Stomach (tissue), 8 donors: ENCODE measurements at regions not wholly inside any gene's neighbourhood (a gene's known extent, or its start where the extent isn't known, plus 50 kb on each side); places are given as distances from the start of the nearest gene placed in this dataset.
"Not testable (repeated sequence)": the region's sequence is repeated elsewhere in the genome, so short reads cannot be mapped to it uniquely, and the experiment has no call there.

Experiments used
- DNase-seq, 2 donors: peaks; one replicate each; pipeline versions ENCODE4 v3.0.0 to v3.0.0-alpha.2; 2013 to 2019
- H3K27ac ChIP-seq, 5 donors: fragments of 200-600 bp in 4 of 5; sonication (generic) in 4 of 5; one replicate each; pipeline ENCODE4 v1.5.1; 2013 to 2019; ENCODE audit warnings: mild to moderate bottlenecking in 1 of 5, moderate library complexity in 1 of 5
- H3K27me3 ChIP-seq, 3 donors: fragments of 200-600 bp; sonication (generic); one replicate each; pipeline ENCODE4 v1.5.1; 2017 to 2019; ENCODE audit warnings: mixed run types in 1 of 3
- H3K36me3 ChIP-seq, 4 donors: fragments of 200-600 bp; sonication (generic); 1 replicate in 3 of 4; 2 replicates in 1 of 4; pipeline ENCODE4 v1.5.1; 2016 to 2019
- H3K4me1 ChIP-seq, 4 donors: fragments of 200-600 bp; sonication (generic); one replicate each; pipeline ENCODE4 v1.5.1; 2016 to 2019
- H3K4me3 ChIP-seq, 4 donors: fragments of 200-600 bp; sonication (generic) in 3 of 4; one replicate each; pipeline ENCODE4 v1.5.1; 2016 to 2019; ENCODE audit warnings: mild to moderate bottlenecking in 1 of 4
- H3K9me3 ChIP-seq, 4 donors: fragments of 200-600 bp; sonication (generic); one replicate each; pipeline ENCODE4 v1.5.1; 2016 to 2019
- CTCF ChIP-seq, 7 experiments: fragments of 450-650 bp in 4 of 7; fragments of 200-600 bp in 3 of 7; sonication (generic) in 3 of 7; IDR thresholded peaks; one replicate each; pipeline ENCODE4 v1.5.1; 2016 to 2019; ENCODE audit warnings: antibody characterized with exemption in 7 of 7, control low read depth in 2 of 7, mild to moderate bottlenecking in 1 of 7
- EP300 ChIP-seq: sonication (generic); formaldehyde crosslinking; IDR thresholded peaks from one replicate; pipeline ENCODE4 v1.6.1; 2017; ENCODE audit warnings: antibody characterized with exemption
- POLR2A ChIP-seq, 4 donors: fragments of 450-650 bp; IDR thresholded peaks; one replicate each; pipeline ENCODE4 v1.6.1; 2016; ENCODE audit warnings: antibody characterized with exemption in 4 of 4, control low read depth in 2 of 4, mild to moderate bottlenecking in 1 of 4, moderate library complexity in 1 of 4
- POLR2AphosphoS5 ChIP-seq, 3 donors: sonication (generic); formaldehyde crosslinking; IDR thresholded peaks; one replicate each; pipeline ENCODE4 v1.6.1; 2016; ENCODE audit warnings: antibody characterized with exemption in 3 of 3
- WGBS, 5 donors: extraction: QIAGEN DNeasy Blood & Tissue Kit in 3 of 5; methylation state at CpG; one replicate each; pipeline versions ENCODE4 v1.1.5 to v1.1.7; 2013 to 2018; 5-methylcytosine and 5-hydroxymethylcytosine counted together
- intact Hi-C: fragments of 100-400 bp; cut with DNase I; formaldehyde crosslinking; loops from one replicate; pipeline ENCODE4 v1.15.1; 2023; ENCODE audit warnings: low total_unique reads
- donor health status: healthy with polysubstance abuse.
- donor health status: Bipolar disorder and iron deficiency.
- donor health status: healthy.

DNA sequence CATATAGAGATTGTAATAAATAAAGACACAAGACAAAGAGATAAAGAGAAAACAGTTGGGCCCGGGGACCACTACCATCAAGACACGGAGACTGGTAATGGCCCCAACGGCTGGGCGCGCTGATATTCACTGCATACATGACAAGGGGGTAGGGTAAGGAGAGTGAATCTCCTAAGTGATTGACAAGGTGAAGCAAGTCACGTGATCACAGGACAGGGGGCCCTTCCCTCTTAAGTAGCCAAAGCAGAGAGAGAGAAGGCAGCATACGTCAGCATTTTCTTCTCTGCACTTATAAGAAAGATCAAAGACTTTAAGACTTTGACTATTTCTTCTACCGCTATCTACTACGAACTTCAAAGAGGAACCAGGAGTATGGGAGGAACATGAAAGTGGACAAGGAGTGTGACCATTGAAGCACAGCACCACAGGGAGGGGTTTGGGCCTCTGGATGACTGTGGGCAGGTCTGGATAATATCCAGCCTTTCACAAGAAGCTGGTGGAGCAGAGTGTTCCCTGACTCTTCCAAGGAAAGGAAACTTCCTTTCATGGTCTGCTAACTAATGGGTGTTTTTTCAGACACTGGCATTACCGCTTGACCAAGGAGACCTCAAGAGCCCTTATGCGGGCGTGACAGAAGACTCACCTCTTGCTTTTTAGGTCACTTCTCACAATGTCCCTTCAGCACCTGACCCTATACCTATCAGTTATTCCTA lies 75.6 kb downstream of the MRPL39 start:
- intact Hi-C loops, H3K36me3 ChIP-seq, H3K9me3 ChIP-seq, DNase-seq, H3K27me3 ChIP-seq, H3K4me1 ChIP-seq, H3K4me3 ChIP-seq, H3K27ac ChIP-seq: not testable (repeated sequence)
- 92 to 96% (median 94%) methylated on average over 12 of the region's 12 CpGs for WGBS, 5 donors

GRCh38 chr21:25528515-25528914 lies 78.8 kb downstream of the MRPL39 start:
- intact Hi-C loops: no loop called here
- no peaks in the 10 kb centered on the region for H3K27me3 ChIP-seq
- H3K4me1 ChIP-seq: no peaks in the 10 kb centered on the region
- TF ChIP-seq POLR2AphosphoS5 (IDR thresholded peaks at IDR 0.05) (no peak), CTCF (IDR thresholded peaks at IDR 0.05) (no peak), EP300 (no peak), POLR2A (IDR thresholded peaks at IDR 0.05) (no peak)
- 29 to 53% (median 32%) methylated on average over 2 of the region's 2 CpGs for WGBS, 5 donors
- no peak for DNase-seq
- H3K36me3 ChIP-seq: no peaks in the 10 kb centered on the region
- no peak overlapping the region for H3K4me3 ChIP-seq
- H3K9me3 ChIP-seq: no peaks in the 10 kb centered on the region
- no peak overlapping the region for H3K27ac ChIP-seq

DNA sequence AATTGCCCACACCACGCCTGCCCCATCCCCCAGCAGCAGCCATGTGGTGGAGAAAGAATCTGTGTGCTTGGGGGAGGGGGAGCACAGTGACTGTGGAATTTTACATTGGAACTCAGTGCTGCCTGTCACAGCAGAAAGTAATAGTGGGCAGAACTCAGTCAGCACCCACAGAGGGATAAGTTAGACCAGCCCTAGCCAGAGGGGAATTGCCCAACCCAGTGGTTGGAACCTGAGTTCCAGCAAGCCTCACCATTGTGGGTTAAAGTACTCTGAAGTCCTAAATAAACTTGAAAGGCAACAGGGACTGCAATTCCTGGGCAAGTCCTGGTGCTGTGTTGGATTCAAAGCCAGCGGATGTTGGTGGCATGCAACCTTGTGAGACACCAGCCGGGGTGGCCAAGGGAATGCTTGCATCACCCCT lies 88.8 kb downstream of the MRPL39 start:
- WGBS, 5 donors: 58 to 92% (median 87%) methylated on average over 3 of the region's 3 CpGs
- H3K36me3 ChIP-seq: no peaks in the 10 kb centered on the region
- no peak overlapping the region for H3K27ac ChIP-seq
- TF ChIP-seq POLR2A (IDR thresholded peaks at IDR 0.05) (no peak), POLR2AphosphoS5 (IDR thresholded peaks at IDR 0.05) (no peak), CTCF (IDR thresholded peaks at IDR 0.05) (no peak), EP300 (no peak)
- H3K4me1 ChIP-seq: no peaks in the 10 kb centered on the region
- no peaks in the 10 kb centered on the region for H3K27me3 ChIP-seq
- no peak for DNase-seq
- no peak overlapping the region for H3K4me3 ChIP-seq
- peaks cover 0 to 6% (median 2%) of the 10 kb centered on the region in 4 donors for H3K9me3 ChIP-seq
- intact Hi-C loops: no loop called here

- Histone ChIP-seq H3K27ac (no peak overlapping the region), H3K36me3 (no peaks in the 10 kb centered on the region), H3K9me3 (peaks cover 0 to 4% (median 0%) of the 10 kb centered on the region in 4 donors), H3K4me1 (no peaks in the 10 kb centered on the region), H3K4me3 (no peak overlapping the region), H3K27me3 (no peaks in the 10 kb centered on the region)
- WGBS, 5 donors: 87 to 93% (median 90%) methylated on average over 3 of the region's 3 CpGs
- intact Hi-C loops: no loop called here
- no peak for TF ChIP-seq POLR2A (IDR thresholded peaks at IDR 0.05)
- TF ChIP-seq CTCF (IDR thresholded peaks at IDR 0.05): no peak
- no peak for TF ChIP-seq POLR2AphosphoS5 (IDR thresholded peaks at IDR 0.05)
- no peak for TF ChIP-seq EP300
- DNase-seq: no peak
Measured at GRCh38 chr21:25515484-25516405, 91.5 kb downstream of the MRPL39 start.
